HG03354 (cell line): ENCODE measurements at regions not wholly inside any gene's neighbourhood (a gene's known extent, or its start where the extent isn't known, plus 50 kb on each side); places are given as distances from the start of the nearest gene placed in this dataset.

ENCODE experiments used
- ATAC-seq: cut with Tn5 transposase; IDR thresholded peaks from one replicate; pipeline ENCODE4 v1.9.1; 2021; ENCODE audit warnings: mild to moderate bottlenecking; ENCODE audit not compliant: unreplicated experiment, poor library complexity, severe bottlenecking

DNA sequence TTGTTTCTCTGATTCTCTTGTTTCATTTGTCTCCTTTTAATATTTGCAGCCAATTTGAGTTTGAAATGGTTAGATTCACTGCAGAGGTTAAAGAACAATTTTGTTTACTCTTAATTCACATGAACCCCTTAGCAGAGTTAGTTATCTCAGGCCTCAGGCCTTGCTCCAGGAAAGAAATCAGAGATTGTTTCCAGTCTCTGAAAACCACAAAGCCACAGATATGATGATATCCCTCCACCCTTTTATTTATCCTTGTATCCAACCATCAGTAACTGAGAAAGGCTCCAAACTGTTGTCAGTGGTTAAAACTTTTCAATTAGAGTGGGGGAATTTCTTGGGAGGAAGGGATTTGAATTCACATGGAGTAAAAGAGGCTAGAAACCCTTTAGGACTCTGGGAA lies 406.0 kb upstream of the DMAC1 start:
- no peak for ATAC-seq

DNA sequence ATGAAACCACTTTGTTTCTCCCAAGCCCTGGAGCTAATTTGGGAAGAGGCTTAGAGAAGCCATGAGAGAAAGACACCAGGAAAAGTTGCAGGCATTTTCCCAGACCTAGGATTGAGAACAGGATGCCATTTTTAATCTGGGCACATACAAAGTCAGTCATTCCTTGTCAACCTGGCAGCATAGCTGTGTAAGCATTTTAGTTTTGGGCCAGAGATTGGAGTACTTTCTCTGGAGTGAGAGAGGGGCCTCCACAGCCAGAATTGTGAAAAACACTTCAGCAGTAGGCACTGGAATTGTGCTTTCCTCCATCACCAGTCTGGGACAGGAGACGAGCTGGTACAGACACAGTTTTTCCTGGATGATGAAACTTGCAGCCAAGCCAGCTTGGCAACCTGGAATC lies 390.3 kb upstream of the DMAC1 start:
- no peak for ATAC-seq

GRCh38 chr9:8188723-8189407 lies 389.3 kb upstream of the DMAC1 start:
- peak; percentile 52 for ATAC-seq

DNA sequence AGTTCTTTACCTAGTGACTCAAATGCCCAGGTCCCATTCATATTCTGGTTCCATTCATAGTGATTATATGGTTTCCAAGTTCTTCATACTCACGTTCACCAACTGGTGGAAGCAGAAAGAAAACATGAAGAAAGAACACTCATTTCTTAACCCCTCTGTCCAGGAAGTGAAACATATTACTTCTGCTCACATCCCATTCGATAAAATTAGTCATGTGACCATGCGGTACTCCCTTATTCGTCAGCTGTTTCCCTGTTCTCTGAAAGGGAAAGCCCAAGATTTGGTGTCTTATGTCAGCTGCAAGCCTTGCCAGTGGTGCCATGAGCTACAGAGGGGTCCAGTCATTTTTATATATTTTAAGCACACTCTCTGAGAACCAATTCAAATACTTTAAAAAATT lies 387.0 kb upstream of the DMAC1 start:
- no peak for ATAC-seq

DNA sequence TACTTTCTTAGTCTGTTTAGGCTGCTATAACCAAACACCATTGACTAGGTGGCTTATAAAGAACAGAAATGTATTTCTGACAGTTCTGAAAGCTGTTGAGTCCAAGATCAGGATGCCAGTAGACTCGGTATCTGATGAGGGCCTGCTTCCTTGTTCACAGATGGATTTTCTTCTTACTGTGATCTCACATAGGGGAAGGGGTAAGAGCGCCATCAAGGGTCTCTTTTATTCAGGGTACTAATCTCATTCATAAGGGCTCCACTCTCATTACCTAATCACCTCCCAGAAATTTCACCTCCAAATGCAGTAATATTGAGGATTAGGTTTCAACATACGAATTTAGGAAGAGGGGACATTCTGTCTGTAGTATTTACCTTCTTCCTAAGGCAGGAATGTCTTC lies 384.0 kb upstream of the DMAC1 start:
- no peak for ATAC-seq

- ATAC-seq, result no peak
These were observed 379.9 kb upstream of the DMAC1 start for GRCh38 chr9:8179381-8180053.

GRCh38 chr9:8172000-8172399 lies 372.4 kb upstream of the DMAC1 start:
- peak; percentile 60 for ATAC-seq

GRCh38 chr9:8168916-8169438 lies 369.4 kb upstream of the DMAC1 start:
- ATAC-seq, result no peak

DNA sequence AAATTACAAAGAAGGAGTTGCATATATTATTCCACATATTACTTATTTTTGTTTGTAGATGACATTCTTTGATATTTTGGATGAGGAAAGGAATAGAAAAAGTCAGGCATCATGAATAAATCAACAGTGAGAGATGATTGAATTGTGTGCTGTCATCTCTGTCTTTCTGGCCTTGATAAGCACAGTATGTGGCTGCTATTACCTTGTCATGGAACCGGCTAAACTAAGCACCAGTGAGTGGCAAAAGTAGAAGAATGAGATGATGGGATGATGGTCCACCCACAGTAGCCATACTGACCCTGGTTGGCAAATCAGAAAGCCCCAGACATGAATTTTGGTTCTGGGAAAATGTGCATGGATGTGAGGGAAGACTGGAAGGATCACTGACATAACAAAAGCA lies 361.2 kb upstream of the DMAC1 start:
- no peak for ATAC-seq

GRCh38 chr9:8158574-8158973 lies 359.0 kb upstream of the DMAC1 start:
- ATAC-seq, result no peak

GRCh38 chr9:8157683-8158324 lies 358.2 kb upstream of the DMAC1 start:
- no peak for ATAC-seq

- no peak for ATAC-seq
These were observed 356.8 kb upstream of the DMAC1 start for GRCh38 chr9:8156346-8156745.

DNA sequence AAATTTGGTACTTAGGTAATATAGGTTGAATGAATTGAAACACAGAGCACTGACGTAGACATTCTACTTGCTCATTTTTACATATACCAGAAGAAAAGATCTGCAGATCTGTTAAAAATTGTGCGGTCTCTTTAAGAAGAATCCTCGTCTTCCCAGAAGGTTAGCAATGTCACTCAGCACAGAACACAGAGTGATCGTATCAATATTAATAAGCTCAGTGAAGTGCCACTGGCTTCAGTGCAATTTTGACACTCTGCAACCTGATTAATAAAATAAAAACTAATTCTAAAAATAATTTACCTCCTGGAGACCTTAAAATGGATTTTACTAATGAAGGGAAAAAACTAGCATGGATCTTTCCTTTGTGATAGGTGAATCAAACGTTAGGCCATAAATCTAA lies 356.1 kb upstream of the DMAC1 start:
- no peak for ATAC-seq

DNA sequence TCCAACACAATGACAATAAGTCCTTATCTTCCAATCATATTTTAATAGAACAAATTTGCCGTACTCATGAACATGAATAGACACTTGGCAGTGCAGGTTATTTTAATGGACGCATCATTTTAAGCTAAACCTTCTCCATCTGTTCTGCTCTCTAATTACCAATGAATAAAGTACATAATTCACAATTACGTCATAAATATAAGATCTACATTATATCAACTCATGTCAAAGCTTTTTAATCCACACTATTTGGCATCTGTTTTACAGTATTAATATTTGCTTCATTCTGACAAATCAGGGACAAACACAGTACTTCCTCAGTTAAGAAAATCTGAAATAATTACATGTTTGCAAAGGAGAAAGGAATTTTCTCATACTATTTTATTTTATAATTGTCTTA lies 344.1 kb upstream of the DMAC1 start:
- no peak for ATAC-seq

GRCh38 chr9:8140557-8140956 lies 341.0 kb upstream of the DMAC1 start:
- no peak for ATAC-seq

- ATAC-seq, result no peak
These were observed 340.2 kb upstream of the DMAC1 start for GRCh38 chr9:8139756-8140155.

- ATAC-seq, result peak; percentile 96
These were observed 336.9 kb upstream of the DMAC1 start for GRCh38 chr9:8136477-8136876.

GRCh38 chr9:8134635-8135034 lies 335.1 kb upstream of the DMAC1 start:
- no peak for ATAC-seq

GRCh38 chr9:8133606-8134005 lies 334.0 kb upstream of the DMAC1 start:
- no peak for ATAC-seq

DNA sequence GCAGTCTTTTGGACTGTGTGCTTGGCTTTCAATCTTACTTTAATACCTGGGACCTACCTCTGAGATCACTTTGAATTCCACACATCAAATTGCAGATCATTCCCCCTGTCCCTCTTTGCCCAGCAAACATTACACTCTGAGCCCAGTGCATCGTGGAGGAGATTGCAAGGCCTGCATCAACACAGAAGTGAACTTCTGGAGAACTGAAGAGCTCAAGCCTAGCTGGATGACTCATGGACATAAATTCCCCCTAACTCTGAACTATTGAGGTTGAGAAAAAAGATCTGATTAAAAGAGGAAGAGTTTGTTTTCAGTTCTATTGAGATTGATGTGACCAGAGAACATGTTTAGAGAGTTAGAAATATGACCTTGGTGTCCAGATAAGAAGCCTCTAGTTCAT lies 316.0 kb upstream of the DMAC1 start:
- no peak for ATAC-seq

DNA sequence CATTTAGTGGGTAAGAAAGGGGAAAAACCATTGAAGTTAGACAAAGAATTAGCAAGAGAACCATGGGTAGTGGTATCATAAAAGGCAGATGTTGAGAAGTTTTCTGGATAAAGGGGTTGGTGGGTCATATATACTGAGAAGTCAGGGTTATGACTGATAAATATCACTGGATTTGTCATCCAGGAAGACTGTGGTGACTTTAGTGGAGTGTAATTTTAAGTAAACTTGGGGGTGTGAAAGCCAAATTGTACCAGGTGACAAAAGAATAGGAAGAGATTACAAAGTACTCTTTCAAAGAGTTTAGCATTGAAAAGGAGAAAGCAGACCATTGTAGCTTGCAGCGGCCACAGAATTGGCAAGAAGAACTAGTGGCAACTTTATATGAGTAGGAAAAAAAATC lies 315.2 kb upstream of the DMAC1 start:
- no peak for ATAC-seq
